ENCODE measurements at regions not wholly inside any gene's neighbourhood (a gene's known extent, or its start where the extent isn't known, plus 50 kb on each side); places are given as distances from the start of the nearest gene placed in this dataset.

DNA sequence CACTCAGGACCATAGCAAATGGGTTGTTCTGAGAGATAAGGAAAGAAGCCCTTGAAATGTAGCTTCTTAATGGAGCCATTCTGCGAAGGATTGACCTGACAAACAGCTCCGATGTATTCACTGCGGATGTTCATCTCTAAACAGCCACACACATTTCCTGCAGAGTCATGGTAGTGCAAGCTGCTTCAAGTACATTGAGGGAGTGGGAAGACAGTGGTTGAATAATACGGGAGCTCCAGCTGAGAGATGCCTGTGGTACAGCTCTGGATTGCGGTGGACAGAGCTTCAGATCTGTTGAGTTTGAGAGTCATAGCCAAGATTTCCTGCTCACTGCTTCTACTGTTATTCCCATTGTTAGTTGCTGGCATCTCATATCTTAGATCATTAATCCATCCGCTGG, 86.6 kb downstream of the ZBTB18 start:
- DNase-seq (ENCODE audit: low read depth in 1 of 2, low spot score in 1 of 2) = no peak
- Histone ChIP-seq H3K4me3 (no peak overlapping the region), H3K27me3 (no peaks in the 10 kb centered on the region), H3K4me1 (ENCODE audit: low read depth) (peaks cover 7% of the 10 kb centered on the region), H3K36me3 (no peaks in the 10 kb centered on the region), H3K9me3 (ENCODE audit: low read depth) (no peaks in the 10 kb centered on the region), H3K27ac (no peak overlapping the region)
- TF ChIP-seq, protein P1, sequence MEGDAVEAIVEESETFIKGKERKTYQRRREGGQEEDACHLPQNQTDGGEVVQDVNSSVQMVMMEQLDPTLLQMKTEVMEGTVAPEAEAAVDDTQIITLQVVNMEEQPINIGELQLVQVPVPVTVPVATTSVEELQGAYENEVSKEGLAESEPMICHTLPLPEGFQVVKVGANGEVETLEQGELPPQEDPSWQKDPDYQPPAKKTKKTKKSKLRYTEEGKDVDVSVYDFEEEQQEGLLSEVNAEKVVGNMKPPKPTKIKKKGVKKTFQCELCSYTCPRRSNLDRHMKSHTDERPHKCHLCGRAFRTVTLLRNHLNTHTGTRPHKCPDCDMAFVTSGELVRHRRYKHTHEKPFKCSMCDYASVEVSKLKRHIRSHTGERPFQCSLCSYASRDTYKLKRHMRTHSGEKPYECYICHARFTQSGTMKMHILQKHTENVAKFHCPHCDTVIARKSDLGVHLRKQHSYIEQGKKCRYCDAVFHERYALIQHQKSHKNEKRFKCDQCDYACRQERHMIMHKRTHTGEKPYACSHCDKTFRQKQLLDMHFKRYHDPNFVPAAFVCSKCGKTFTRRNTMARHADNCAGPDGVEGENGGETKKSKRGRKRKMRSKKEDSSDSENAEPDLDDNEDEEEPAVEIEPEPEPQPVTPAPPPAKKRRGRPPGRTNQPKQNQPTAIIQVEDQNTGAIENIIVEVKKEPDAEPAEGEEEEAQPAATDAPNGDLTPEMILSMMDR (IDR thresholded peaks at IDR 0.05; ENCODE audit: low read depth, low read length) = no peak

DNA sequence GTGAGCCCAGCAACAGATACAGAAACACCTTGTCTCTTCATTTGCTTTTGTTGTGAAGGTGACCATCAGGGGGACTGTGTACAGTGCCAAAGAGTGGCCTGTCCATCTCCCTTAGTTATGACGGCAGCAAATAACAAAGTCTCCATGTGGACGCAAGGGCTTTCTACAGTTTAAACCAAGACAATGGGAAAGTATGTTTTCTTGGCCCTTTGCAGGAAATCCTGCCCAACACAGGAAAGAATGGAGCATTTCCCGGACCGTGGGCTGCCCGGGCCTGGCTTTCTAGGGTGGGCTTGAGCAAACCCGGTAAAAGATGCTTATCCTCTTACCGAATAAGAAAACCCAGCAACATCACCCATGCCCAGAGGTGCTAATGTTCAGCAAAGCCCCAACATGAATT, 87.3 kb downstream of the ZBTB18 start:
- Histone ChIP-seq H3K9me3 (ENCODE audit: low read depth) (no peaks in the 10 kb centered on the region), H3K4me3 (no peak overlapping the region), H3K27me3 (no peaks in the 10 kb centered on the region), H3K36me3 (no peaks in the 10 kb centered on the region), H3K27ac (no peak overlapping the region), H3K4me1 (ENCODE audit: low read depth) (peaks cover 7% of the 10 kb centered on the region)
- TF ChIP-seq, protein P1 (IDR thresholded peaks at IDR 0.05; ENCODE audit: low read depth, low read length) = no peak
- DNase-seq (ENCODE audit: low read depth in 1 of 2, low spot score in 1 of 2) = no peak

DNA sequence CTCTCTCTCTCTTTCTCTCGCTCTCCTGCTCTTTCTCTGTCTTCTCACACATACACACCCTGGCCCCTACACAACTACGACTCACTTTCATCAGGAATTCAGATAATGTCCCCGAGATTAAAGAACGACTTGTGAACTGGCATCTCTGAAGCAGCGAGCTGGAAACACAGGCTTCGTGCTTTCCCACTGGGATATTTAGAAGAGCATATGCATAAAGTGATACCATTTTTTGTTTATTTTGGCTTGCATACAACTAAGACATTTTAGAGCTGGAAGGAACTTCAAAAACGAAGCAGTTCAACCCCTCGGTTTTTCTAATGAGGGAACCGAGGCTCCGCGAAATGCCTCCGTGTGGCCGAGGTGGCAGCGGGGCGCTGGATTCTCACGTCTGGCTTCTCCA, 88.6 kb downstream of the ZBTB18 start:
- Histone ChIP-seq H3K9me3 (ENCODE audit: low read depth) (no peaks in the 10 kb centered on the region), H3K36me3 (no peaks in the 10 kb centered on the region), H3K4me3 (no peak overlapping the region), H3K27me3 (no peaks in the 10 kb centered on the region), H3K27ac (no peak overlapping the region), H3K4me1 (ENCODE audit: low read depth) (peaks cover 7% of the 10 kb centered on the region)
- TF ChIP-seq, protein P1 (IDR thresholded peaks at IDR 0.05; ENCODE audit: low read depth, low read length) = no peak
- no peak for DNase-seq (ENCODE audit: low read depth in 1 of 2, low spot score in 1 of 2)

DNA sequence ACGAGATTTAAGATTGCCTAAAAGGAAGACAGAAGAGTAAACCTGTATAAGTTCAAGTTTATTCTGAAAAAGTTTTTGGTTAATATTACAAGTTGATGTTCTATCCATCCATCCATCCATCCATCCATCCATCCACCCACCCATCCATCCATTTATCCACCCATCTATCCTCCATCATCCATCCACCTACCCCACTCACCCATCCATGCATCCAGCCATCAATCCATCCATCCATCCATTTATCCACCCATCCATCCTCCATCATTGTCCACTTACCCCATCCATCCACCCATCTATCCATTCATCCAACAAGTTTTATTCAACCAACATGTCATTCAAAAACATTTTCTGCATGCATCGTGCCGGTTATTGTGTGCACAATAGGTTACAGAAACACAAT, 89.3 kb downstream of the ZBTB18 start:
- Histone ChIP-seq H3K4me3 (no peak overlapping the region), H3K36me3 (no peaks in the 10 kb centered on the region), H3K9me3 (ENCODE audit: low read depth) (no peaks in the 10 kb centered on the region), H3K27me3 (no peaks in the 10 kb centered on the region), H3K4me1 (ENCODE audit: low read depth) (peaks cover 7% of the 10 kb centered on the region), H3K27ac (no peak overlapping the region)
- no peak for DNase-seq (ENCODE audit: low read depth in 1 of 2, low spot score in 1 of 2)
- TF ChIP-seq, protein P1 (IDR thresholded peaks at IDR 0.05; ENCODE audit: low read depth, low read length) = no peak

DNA sequence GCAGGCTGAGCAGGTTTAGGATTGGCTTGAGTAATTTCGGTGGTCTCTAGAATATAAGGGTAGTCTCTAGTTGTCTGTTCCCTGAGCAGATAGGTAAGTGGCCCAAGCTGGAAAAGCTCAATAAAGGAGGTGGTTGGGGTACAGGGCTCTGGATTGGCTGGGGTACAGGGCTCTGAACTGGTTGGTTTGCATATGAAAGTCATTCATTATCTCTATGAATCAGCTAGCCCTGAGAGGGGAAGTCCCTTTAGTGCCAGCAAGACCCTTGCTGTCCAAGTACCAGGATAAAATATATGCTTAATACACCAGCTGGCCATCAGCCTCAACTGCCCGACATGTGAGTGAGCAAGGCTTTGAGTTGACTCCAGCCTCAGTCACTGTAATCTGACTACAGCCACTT, 93.0 kb downstream of the ZBTB18 start:
- H3K27me3 ChIP-seq = no peaks in the 10 kb centered on the region
- H3K4me3 ChIP-seq = no peak overlapping the region
- no peaks in the 10 kb centered on the region for H3K36me3 ChIP-seq
- peaks cover 3% of the 10 kb centered on the region for H3K4me1 ChIP-seq (ENCODE audit: low read depth)
- no peak overlapping the region for H3K27ac ChIP-seq
- TF ChIP-seq, protein P1 (IDR thresholded peaks at IDR 0.05; ENCODE audit: low read depth, low read length) = no peak
- H3K9me3 ChIP-seq (ENCODE audit: low read depth) = no peaks in the 10 kb centered on the region
- no peak for DNase-seq (ENCODE audit: low read depth in 1 of 2, low spot score in 1 of 2)

DNA sequence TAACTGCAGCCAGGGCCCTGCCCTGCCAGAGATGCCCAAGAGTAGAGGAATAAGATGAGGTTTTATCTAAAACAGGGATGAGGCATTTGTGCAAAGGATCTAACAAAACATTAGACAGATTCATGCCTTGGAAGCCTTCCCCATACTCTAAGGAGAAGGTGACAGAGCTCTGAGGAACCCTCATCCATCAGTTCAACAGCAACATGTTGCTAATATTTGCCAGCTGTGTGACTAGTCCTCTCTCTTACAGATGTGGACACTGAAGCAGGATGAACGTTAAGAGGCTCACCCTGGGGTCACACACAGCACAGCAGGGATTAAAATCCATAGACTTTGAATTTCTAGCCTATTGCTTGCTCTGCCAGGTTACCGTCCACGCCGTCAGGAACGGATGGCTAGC, 99.0 kb downstream of the ZBTB18 start:
- H3K36me3 ChIP-seq = no peaks in the 10 kb centered on the region
- no peaks in the 10 kb centered on the region for H3K4me1 ChIP-seq (ENCODE audit: low read depth)
- no peaks in the 10 kb centered on the region for H3K27me3 ChIP-seq
- no peaks in the 10 kb centered on the region for H3K9me3 ChIP-seq (ENCODE audit: low read depth)
- no peak for DNase-seq (ENCODE audit: low read depth in 1 of 2, low spot score in 1 of 2)
- H3K27ac ChIP-seq = no peak overlapping the region
- TF ChIP-seq, protein P1 (IDR thresholded peaks at IDR 0.05; ENCODE audit: low read depth, low read length) = no peak
- no peak overlapping the region for H3K4me3 ChIP-seq
